OCI-LY3 (cell line): ENCODE measurements at regions not wholly inside any gene's neighbourhood (a gene's known extent, or its start where the extent isn't known, plus 50 kb on each side); places are given as distances from the start of the nearest gene placed in this dataset.

ENCODE experiments used
- H2AFZ ChIP-seq: fragments of 200-600, 300-600 bp; shearing (Covaris generic); 2 replicates; pipeline ENCODE4 v1.6.0; 2014; ENCODE audit warnings: antibody characterized with exemption, low read depth, low read length
- H3K27ac ChIP-seq: fragments of 200-600, 300-600 bp; sonication (generic); 2 replicates; pipeline ENCODE4 v1.5.1; 2014; ENCODE audit warnings: mild to moderate bottlenecking, low read length, moderate library complexity, mixed read lengths
- H3K27me3 ChIP-seq: fragments of 200-600, 300-600 bp; sonication (generic); 2 replicates; pipeline ENCODE4 v1.6.1; 2014; ENCODE audit warnings: low read depth, low read length, mixed read lengths
- H3K36me3 ChIP-seq: fragments of 200-600, 300-600 bp; sonication (generic); replicated peaks from 2 replicates; pipeline ENCODE3; 2014; ENCODE audit warnings: low read depth, low read length, mixed read lengths
- H3K4me1 ChIP-seq: fragments of 300-600, 200-600 bp; sonication (generic); 2 replicates; pipeline ENCODE4 v1.6.1; 2014; ENCODE audit warnings: low read length, mixed read lengths
- H3K4me2 ChIP-seq: fragments of 200-600, 300-600 bp; sonication (generic); 2 replicates; pipeline ENCODE4 v1.6.1; 2014; ENCODE audit warnings: low read length, mixed read lengths
- H3K4me3 ChIP-seq: fragments of 300-600, 200-600 bp; sonication (generic); 2 replicates; pipeline ENCODE4 v1.5.1; 2014; ENCODE audit warnings: antibody characterized with exemption, mild to moderate bottlenecking, low read length, moderate library complexity
- H3K79me2 ChIP-seq: fragments of 300-600, 200-600 bp; shearing (Covaris generic); 2 replicates; pipeline ENCODE4 v1.6.1; 2014; ENCODE audit warnings: mild to moderate bottlenecking, low read length, mixed read lengths
- H3K9ac ChIP-seq: fragments of 300-600, 200-600 bp; shearing (Covaris generic); 2 replicates; pipeline ENCODE4 v1.6.0; 2014; ENCODE audit warnings: mild to moderate bottlenecking, low read length, moderate library complexity
- H3K9me3 ChIP-seq: fragments of 200-600, 300-600 bp; shearing (Covaris generic); 2 replicates; pipeline ENCODE4 v1.6.1; 2014; ENCODE audit warnings: low read length, mixed read lengths; ENCODE audit not compliant: insufficient read depth
- H4K20me1 ChIP-seq: fragments of 200-600, 300-600 bp; sonication (generic); 2 replicates; pipeline ENCODE4 v1.6.1; 2016; ENCODE audit warnings: low read length, mixed read lengths; ENCODE audit not compliant: insufficient read depth
- CTCF ChIP-seq: fragments of 200-600, 300-600 bp; sonication (generic); IDR thresholded peaks from 2 replicates; pipeline ENCODE4 v1.5.1; 2014; ENCODE audit warnings: antibody characterized with exemption, low read length, low read depth
- EZH2phosphoT487 ChIP-seq: fragments of 200-600 bp; shearing (Covaris generic); IDR thresholded peaks from 2 replicates; pipeline ENCODE4 v1.6.1; 2018; ENCODE audit warnings: antibody characterized with exemption, mixed run types, low read depth

GRCh38 chr5:89395111-89395510, 512.1 kb upstream of the MEF2C start:
- Histone ChIP-seq H3K4me2 (no peak overlapping the region), H3K9me3 (no peaks in the 10 kb centered on the region), H3K27ac (no peak overlapping the region), H4K20me1 (no peaks in the 10 kb centered on the region), H3K4me1 (peaks cover 17% of the 10 kb centered on the region), H3K36me3 (no peaks in the 10 kb centered on the region), H3K27me3 (no peaks in the 10 kb centered on the region), H2AFZ (no peak overlapping the region), H3K79me2 (no peaks in the 10 kb centered on the region), H3K4me3 (no peak overlapping the region), H3K9ac (no peak overlapping the region)
- TF ChIP-seq EZH2phosphoT487 (no peak), CTCF (no peak)

DNA sequence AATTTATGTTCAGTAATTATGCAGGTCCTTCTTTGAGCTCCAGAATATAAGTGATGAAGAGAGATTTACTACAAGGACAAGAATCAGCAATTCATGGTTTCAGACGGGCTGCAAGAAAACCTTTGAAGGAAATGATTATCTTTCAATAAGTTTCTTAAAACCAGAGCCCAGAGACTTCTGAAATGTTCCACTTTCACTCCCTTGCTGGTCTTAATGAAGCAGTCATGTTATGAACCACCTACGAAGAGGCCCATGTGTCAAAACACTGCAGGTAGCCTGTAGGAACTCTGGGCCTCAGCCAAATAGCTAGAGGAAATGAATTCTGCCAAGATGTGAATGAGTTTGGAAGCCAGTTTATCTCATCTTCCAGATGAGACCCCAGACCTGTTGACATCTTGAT, 505.9 kb upstream of the MEF2C start:
- no peaks in the 10 kb centered on the region for H4K20me1 ChIP-seq
- no peak overlapping the region for H2AFZ ChIP-seq
- H3K9me3 ChIP-seq = no peaks in the 10 kb centered on the region
- no peaks in the 10 kb centered on the region for H3K36me3 ChIP-seq
- no peaks in the 10 kb centered on the region for H3K79me2 ChIP-seq
- H3K27me3 ChIP-seq = no peaks in the 10 kb centered on the region
- no peak overlapping the region for H3K9ac ChIP-seq
- H3K4me1 ChIP-seq = no peaks in the 10 kb centered on the region
- TF ChIP-seq CTCF (no peak), EZH2phosphoT487 (no peak)
- no peak overlapping the region for H3K27ac ChIP-seq
- H3K4me2 ChIP-seq = no peak overlapping the region
- no peak overlapping the region for H3K4me3 ChIP-seq

DNA sequence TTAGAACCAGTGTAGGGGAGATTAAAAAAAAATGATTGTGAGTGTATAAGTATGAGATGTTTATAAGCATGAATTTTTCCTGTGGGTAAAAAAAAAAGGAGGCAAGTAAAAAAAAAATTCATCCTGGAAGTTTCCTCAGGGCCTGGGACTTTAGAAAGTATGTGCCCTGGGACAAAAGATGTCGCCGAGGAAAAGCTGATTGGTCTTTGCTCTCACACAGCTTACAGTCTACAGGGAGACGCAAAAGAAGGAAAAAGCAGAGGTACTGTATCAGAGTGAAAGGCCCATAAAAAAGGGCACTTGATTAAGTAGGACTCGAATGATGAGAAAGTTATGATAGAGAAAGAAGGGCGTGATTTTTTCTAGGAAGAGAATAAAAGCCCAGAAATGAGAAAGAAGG, 501.4 kb upstream of the MEF2C start:
- Histone ChIP-seq H3K4me1 (no peaks in the 10 kb centered on the region), H3K27me3 (no peaks in the 10 kb centered on the region), H3K9me3 (no peaks in the 10 kb centered on the region), H3K27ac (no peak overlapping the region), H3K79me2 (no peaks in the 10 kb centered on the region), H3K4me3 (no peak overlapping the region), H3K9ac (no peak overlapping the region), H2AFZ (no peak overlapping the region), H3K36me3 (no peaks in the 10 kb centered on the region), H3K4me2 (no peak overlapping the region), H4K20me1 (no peaks in the 10 kb centered on the region)
- TF ChIP-seq EZH2phosphoT487 (no peak), CTCF (no peak)

GRCh38 chr5:89380635-89381034, 497.7 kb upstream of the MEF2C start:
- H3K9me3 ChIP-seq = no peaks in the 10 kb centered on the region
- H3K9ac ChIP-seq = no peak overlapping the region
- no peak overlapping the region for H3K4me3 ChIP-seq
- H2AFZ ChIP-seq = no peak overlapping the region
- TF ChIP-seq EZH2phosphoT487 (no peak), CTCF (no peak)
- no peak overlapping the region for H3K4me2 ChIP-seq
- no peaks in the 10 kb centered on the region for H3K36me3 ChIP-seq
- H3K27me3 ChIP-seq = no peaks in the 10 kb centered on the region
- no peak overlapping the region for H3K27ac ChIP-seq
- H4K20me1 ChIP-seq = no peaks in the 10 kb centered on the region
- no peaks in the 10 kb centered on the region for H3K4me1 ChIP-seq
- H3K79me2 ChIP-seq = no peaks in the 10 kb centered on the region
